ENCODE measurements at regions not wholly inside any gene's neighbourhood (a gene's known extent, or its start where the extent isn't known, plus 50 kb on each side); places are given as distances from the start of the nearest gene placed in this dataset.

- ChIA-PET POLR2A (ENCODE audit: partially characterized antibody) (no interaction called here), CTCF (ENCODE audit: partially characterized antibody) (interaction anchor here (1.0 to 10.7 kb wide), 3 partner anchors 36 to 288 kb away, joined by 3 to 125 read pairs (median 4); no protein-coding TSS in a partner anchor)
- no peak overlapping the region for H3K23ac ChIP-seq (ENCODE audit: insufficient read length)
- H2AK5ac ChIP-seq (ENCODE audit: low read depth, low read length) = no peak overlapping the region
- H3K4ac ChIP-seq (replicated peaks; ENCODE audit: insufficient read length, low read depth, low read length) = no peak overlapping the region
- no peak overlapping the region for H3K27ac ChIP-seq (ENCODE audit: low read depth, low read length)
- H3K4me2 ChIP-seq (ENCODE audit: insufficient read depth in 1 of 2, low read depth in 2 of 2, low read length in 2 of 2) = no peak overlapping the region
- H3K9me3 ChIP-seq (ENCODE audit: insufficient read depth in 2 of 2, low read depth in 1 of 2, low read length in 1 of 2) = no peaks in the 10 kb centered on the region
- H3K36me3 ChIP-seq (ENCODE audit: control insufficient read depth in 2 of 4, insufficient read depth in 4 of 4, low read length in 3 of 4) = no peaks in the 10 kb centered on the region
- H3K4me1 ChIP-seq (replicated peaks in 1 of 4; ENCODE audit: control insufficient read depth in 3 of 4, insufficient read depth in 4 of 4, low read length in 3 of 4) = no peaks in the 10 kb centered on the region
- no peak overlapping the region for H2BK120ac ChIP-seq (replicated peaks; ENCODE audit: low read depth, low read length)
- H2BK12ac ChIP-seq (ENCODE audit: low read depth, low read length) = no peak overlapping the region
- H3K79me1 ChIP-seq (ENCODE audit: low read depth, low read length) = no peaks in the 10 kb centered on the region
- no peak for FAIRE-seq
- TF ChIP-seq SP2 (IDR thresholded peaks at IDR 0.05; ENCODE audit: low read length) (no peak), TBP (IDR thresholded peaks at IDR 0.05; ENCODE audit: low read depth, low read length) (no peak), EZH2 (IDR thresholded peaks at IDR 0.05; ENCODE audit: low read depth, low read length, severe bottlenecking) (no peak), GABPA (IDR thresholded peaks at IDR 0.05; ENCODE audit: borderline replicate concordance, insufficient read depth, low read length) (no peak), TAF7 (optimal IDR thresholded peaks at IDR 0.05; ENCODE audit: borderline replicate concordance, low read depth, low read length) (no peak), EP300 (IDR thresholded peaks at IDR 0.05; ENCODE audit: borderline replicate concordance in 1 of 2, low read depth in 2 of 2, low read length in 2 of 2) (no peak), SP4 (IDR thresholded peaks at IDR 0.05; ENCODE audit: low read length) (no peak), PHF8 (conservative IDR thresholded peaks at IDR 0.05; ENCODE audit: low read depth, low read length) (no peak), NRF1 (IDR thresholded peaks at IDR 0.05; ENCODE audit: low read depth, low read length) (no peak)
- TF ChIP-seq, protein P1, sequence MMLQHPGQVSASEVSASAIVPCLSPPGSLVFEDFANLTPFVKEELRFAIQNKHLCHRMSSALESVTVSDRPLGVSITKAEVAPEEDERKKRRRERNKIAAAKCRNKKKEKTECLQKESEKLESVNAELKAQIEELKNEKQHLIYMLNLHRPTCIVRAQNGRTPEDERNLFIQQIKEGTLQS (IDR thresholded peaks at IDR 0.05; ENCODE audit: insufficient read depth, low read depth, low read length) = no peak
- TF ChIP-seq, protein P2, sequence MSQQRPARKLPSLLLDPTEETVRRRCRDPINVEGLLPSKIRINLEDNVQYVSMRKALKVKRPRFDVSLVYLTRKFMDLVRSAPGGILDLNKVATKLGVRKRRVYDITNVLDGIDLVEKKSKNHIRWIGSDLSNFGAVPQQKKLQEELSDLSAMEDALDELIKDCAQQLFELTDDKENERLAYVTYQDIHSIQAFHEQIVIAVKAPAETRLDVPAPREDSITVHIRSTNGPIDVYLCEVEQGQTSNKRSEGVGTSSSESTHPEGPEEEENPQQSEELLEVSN (IDR thresholded peaks at IDR 0.05) = no peak
- H3K23me2 ChIP-seq (ENCODE audit: low read depth, low read length) = no peaks in the 10 kb centered on the region
- no peak overlapping the region for H3K4me3 ChIP-seq (ENCODE audit: extremely low read depth in 1 of 4, insufficient read depth in 2 of 4, low read depth in 3 of 4, low read length in 4 of 4)
- H3K18ac ChIP-seq (ENCODE audit: extremely low read depth, low read length) = no peak overlapping the region
- no peak overlapping the region for H2BK5ac ChIP-seq (ENCODE audit: low read depth, low read length)
- no peaks in the 10 kb centered on the region for H3K79me2 ChIP-seq (ENCODE audit: control insufficient read depth in 1 of 2, insufficient read depth in 2 of 2, low read length in 2 of 2)
- H4K20me1 ChIP-seq (replicated peaks in 1 of 2; ENCODE audit: control insufficient read depth in 1 of 2, insufficient read depth in 2 of 2, low read length in 2 of 2) = no peaks in the 10 kb centered on the region
- no peak overlapping the region for H3K9ac ChIP-seq (replicated peaks in 1 of 4; ENCODE audit: extremely low read depth in 1 of 4, low read depth in 3 of 4, low read length in 3 of 4)
- no peak overlapping the region for H4K5ac ChIP-seq (ENCODE audit: insufficient read length, low read depth, low read length)
- H2AFZ ChIP-seq (ENCODE audit: low read length) = no peak overlapping the region
- H3K14ac ChIP-seq (ENCODE audit: insufficient read length) = no peak overlapping the region
- H2BK20ac ChIP-seq (ENCODE audit: low read length) = no peak overlapping the region
- no peak for DNase-seq (ENCODE audit: low read depth in 1 of 2, low spot score in 2 of 2)
- no peak overlapping the region for H3K56ac ChIP-seq (replicated peaks; ENCODE audit: insufficient read length, low read depth, low read length)
- no peak overlapping the region for H2BK15ac ChIP-seq (ENCODE audit: low read length)
- H3K27me3 ChIP-seq (replicated peaks in 1 of 4; ENCODE audit: control insufficient read depth in 3 of 4, extremely low read depth in 1 of 4, insufficient read depth in 3 of 4, low read length in 3 of 4) = no peaks in the 10 kb centered on the region
- H4K91ac ChIP-seq (replicated peaks; ENCODE audit: insufficient read length, low read length) = no peak overlapping the region
- H4K8ac ChIP-seq (ENCODE audit: extremely low read depth, insufficient read depth, low read length) = no peak overlapping the region
- WGBS, 2 experiments (ENCODE audit: extremely low coverage in 1 of 2, insufficient coverage in 1 of 2, insufficient read length in 1 of 2, insufficient replicate concordance in 2 of 2, low coverage in 1 of 2, low lambda C conversion rate in 2 of 2, missing lambda C conversion rate in 1 of 2) = 94% methylated on average over 4 of the region's 4 CpGs; no CpG with 5 or more reads in 1 of the 2 experiments
These were observed 91.9 kb upstream of the TSPAN2 start for GRCh38 chr1:115181231-115181630.

Data from H1 (cell line).